NOMO-1 (cell line): ENCODE measurements at regions not wholly inside any gene's neighbourhood (a gene's known extent, or its start where the extent isn't known, plus 50 kb on each side); places are given as distances from the start of the nearest gene placed in this dataset.

Experiments used
- DNase-seq, 2 experiments: peaks; one replicate each; lab custom pipeline; 2025; ENCODE audit not compliant: unreplicated experiment in 2 of 2; lab: John Stamatoyannopoulos, UW

DNA sequence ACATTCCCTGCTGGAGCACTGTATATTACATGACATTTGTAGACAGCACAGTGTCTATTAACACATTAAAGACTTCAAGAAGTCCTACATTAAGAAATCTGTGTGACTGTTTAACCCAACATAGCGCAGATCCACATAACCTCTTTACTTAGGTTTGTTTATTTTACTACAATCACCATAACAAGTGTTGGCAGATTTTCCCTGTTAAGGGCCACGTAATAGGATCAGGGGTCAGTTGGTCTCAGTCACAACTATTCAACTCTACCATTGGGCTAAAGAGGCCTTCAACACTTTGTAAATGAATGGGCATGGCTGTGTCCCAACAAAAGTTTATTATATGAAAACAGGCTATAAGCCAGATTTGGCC, 51.3 kb upstream of the ADORA2B start:
- DNase-seq, result no peak

GRCh38 chr17:15894258-15894657, 50.7 kb upstream of the ADORA2B start:
- no peak for DNase-seq

DNA sequence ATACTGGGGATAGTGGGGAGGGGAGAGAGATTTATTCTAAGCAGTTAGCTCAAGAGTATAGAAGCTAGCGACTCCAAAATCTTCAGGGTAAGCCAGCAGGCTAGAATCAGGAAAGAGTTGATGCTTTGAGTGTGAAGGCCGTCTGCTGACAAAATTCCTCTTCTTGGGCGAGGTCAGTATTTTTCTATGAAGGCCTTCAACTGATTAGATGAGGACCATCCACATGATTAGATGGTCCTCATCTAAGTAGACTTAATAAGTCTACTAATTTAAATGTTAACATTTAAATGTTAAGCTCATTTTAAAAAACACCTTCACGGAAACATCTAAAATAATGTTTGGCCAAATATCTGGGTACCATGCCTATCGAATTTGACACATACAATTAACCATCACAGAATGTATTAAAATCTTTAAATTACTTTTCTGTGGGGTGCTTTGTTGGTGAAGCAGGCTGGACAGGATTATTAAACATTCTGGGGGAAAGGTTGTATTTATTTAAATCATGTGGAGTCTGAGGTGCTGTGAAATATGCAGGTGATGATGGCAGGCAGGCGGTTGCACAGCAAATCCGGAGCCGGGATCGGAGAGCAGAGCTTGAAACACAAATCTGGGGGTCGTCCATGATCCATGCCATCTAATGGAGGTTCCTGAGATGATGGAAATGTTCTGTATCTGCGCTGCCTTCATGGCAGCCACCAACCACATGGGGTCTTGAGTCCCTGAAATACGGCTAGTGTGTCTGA, 49.8 kb upstream of the ADORA2B start:
- DNase-seq, result no peak
